ENCODE measurements at regions not wholly inside any gene's neighbourhood (a gene's known extent, or its start where the extent isn't known, plus 50 kb on each side); places are given as distances from the start of the nearest gene placed in this dataset.

DNA sequence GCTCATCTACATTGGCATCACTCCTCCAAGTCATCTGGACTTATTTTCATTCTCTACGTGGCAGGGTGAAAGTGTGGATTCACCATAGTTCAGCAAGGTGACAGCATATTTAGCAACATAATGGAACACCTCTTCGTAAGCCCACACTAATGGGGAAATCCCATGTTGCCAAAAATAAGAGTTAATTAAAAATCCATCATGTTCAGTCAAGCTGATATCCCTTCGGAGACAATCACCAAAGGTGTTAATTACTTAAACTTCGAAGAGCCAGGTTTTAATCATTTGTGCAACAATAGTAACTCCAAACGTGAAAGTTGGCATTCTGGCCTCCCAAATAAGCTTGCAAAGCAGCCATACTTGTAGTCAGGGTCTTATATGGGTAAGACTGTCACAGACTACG is 242.9 kb downstream of the NSG2 start:
- Histone ChIP-seq H3K9me3 (ENCODE audit: control insufficient read depth, insufficient read depth, low read depth, low read length) (no peaks in the 10 kb centered on the region), H3K27me3 (ENCODE audit: control insufficient read depth, insufficient read depth, low read length) (no peaks in the 10 kb centered on the region), H3K27ac (ENCODE audit: insufficient read depth, low read length) (no peak overlapping the region), H3K4me3 (replicated peaks in 1 of 4; ENCODE audit: control extremely low read depth in 1 of 4, insufficient read depth in 1 of 4, low read depth in 3 of 4, low read length in 4 of 4) (no peak overlapping the region), H4K20me1 (ENCODE audit: control insufficient read depth, extremely low read depth, insufficient read depth, low read length) (no peaks in the 10 kb centered on the region), H2AFZ (ENCODE audit: low read length) (no peak overlapping the region), H3K4me2 (ENCODE audit: extremely low read depth, insufficient read depth, low read length) (no peak overlapping the region), H3K9ac (ENCODE audit: insufficient read depth, low read length) (no peak overlapping the region), H3K4me1 (ENCODE audit: control insufficient read depth, extremely low read depth, insufficient read depth, low read length) (no peaks in the 10 kb centered on the region), H3K79me2 (ENCODE audit: control insufficient read depth, insufficient read depth, low read length) (no peaks in the 10 kb centered on the region), H3K36me3 (ENCODE audit: control insufficient read depth, insufficient read depth, low read length) (no peaks in the 10 kb centered on the region)
- no peak for DNase-seq (ENCODE audit: low read depth in 2 of 2)
- TF ChIP-seq EZH2 (IDR thresholded peaks at IDR 0.05; ENCODE audit: low read length, missing control alignments), result no peak
- TF ChIP-seq, protein P1, sequence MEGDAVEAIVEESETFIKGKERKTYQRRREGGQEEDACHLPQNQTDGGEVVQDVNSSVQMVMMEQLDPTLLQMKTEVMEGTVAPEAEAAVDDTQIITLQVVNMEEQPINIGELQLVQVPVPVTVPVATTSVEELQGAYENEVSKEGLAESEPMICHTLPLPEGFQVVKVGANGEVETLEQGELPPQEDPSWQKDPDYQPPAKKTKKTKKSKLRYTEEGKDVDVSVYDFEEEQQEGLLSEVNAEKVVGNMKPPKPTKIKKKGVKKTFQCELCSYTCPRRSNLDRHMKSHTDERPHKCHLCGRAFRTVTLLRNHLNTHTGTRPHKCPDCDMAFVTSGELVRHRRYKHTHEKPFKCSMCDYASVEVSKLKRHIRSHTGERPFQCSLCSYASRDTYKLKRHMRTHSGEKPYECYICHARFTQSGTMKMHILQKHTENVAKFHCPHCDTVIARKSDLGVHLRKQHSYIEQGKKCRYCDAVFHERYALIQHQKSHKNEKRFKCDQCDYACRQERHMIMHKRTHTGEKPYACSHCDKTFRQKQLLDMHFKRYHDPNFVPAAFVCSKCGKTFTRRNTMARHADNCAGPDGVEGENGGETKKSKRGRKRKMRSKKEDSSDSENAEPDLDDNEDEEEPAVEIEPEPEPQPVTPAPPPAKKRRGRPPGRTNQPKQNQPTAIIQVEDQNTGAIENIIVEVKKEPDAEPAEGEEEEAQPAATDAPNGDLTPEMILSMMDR (conservative IDR thresholded peaks at IDR 0.05 in 1 of 2, IDR thresholded peaks at IDR 0.05 in 1 of 2; ENCODE audit: low read depth in 1 of 2, low read length in 2 of 2), result no peak

DNA sequence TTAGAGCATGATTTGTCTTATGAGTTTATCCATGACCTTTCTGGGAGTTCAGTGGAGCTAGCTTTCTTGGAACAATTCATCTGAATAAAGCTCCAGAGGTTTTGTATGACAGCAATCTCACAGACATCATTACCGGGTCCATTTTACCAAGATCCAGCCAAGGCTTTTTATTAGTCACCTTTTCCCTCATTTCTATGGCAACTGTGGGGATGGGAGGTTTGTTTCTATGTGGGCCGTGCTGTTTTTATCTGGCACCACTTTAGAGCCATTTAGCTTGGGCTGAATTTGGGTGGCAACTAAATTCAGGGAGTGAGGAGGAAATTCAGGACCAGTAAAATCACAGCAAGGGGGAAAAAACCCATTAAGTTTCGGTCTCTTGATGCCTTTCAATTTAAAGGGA is 245.7 kb downstream of the NSG2 start:
- no peaks in the 10 kb centered on the region for H4K20me1 ChIP-seq (ENCODE audit: control insufficient read depth, extremely low read depth, insufficient read depth, low read length)
- H3K79me2 ChIP-seq (ENCODE audit: control insufficient read depth, insufficient read depth, low read length), result no peaks in the 10 kb centered on the region
- no peaks in the 10 kb centered on the region for H3K4me1 ChIP-seq (ENCODE audit: control insufficient read depth, extremely low read depth, insufficient read depth, low read length)
- H2AFZ ChIP-seq (ENCODE audit: low read length), result no peak overlapping the region
- TF ChIP-seq EZH2 (IDR thresholded peaks at IDR 0.05; ENCODE audit: low read length, missing control alignments), result no peak
- TF ChIP-seq, protein P1 (conservative IDR thresholded peaks at IDR 0.05 in 1 of 2, IDR thresholded peaks at IDR 0.05 in 1 of 2; ENCODE audit: low read depth in 1 of 2, low read length in 2 of 2), result no peak
- H3K9me3 ChIP-seq (ENCODE audit: control insufficient read depth, insufficient read depth, low read depth, low read length), result no peaks in the 10 kb centered on the region
- no peak overlapping the region for H3K4me2 ChIP-seq (ENCODE audit: extremely low read depth, insufficient read depth, low read length)
- DNase-seq (ENCODE audit: low read depth in 2 of 2), result peak in 1 of 2 donors; percentile 40
- H3K27ac ChIP-seq (ENCODE audit: insufficient read depth, low read length), result no peak overlapping the region
- H3K27me3 ChIP-seq (ENCODE audit: control insufficient read depth, insufficient read depth, low read length), result no peaks in the 10 kb centered on the region
- no peaks in the 10 kb centered on the region for H3K36me3 ChIP-seq (ENCODE audit: control insufficient read depth, insufficient read depth, low read length)
- H3K4me3 ChIP-seq (replicated peaks in 1 of 4; ENCODE audit: control extremely low read depth in 1 of 4, insufficient read depth in 1 of 4, low read depth in 3 of 4, low read length in 4 of 4), result no peak overlapping the region
- H3K9ac ChIP-seq (ENCODE audit: insufficient read depth, low read length), result no peak overlapping the region

DNA sequence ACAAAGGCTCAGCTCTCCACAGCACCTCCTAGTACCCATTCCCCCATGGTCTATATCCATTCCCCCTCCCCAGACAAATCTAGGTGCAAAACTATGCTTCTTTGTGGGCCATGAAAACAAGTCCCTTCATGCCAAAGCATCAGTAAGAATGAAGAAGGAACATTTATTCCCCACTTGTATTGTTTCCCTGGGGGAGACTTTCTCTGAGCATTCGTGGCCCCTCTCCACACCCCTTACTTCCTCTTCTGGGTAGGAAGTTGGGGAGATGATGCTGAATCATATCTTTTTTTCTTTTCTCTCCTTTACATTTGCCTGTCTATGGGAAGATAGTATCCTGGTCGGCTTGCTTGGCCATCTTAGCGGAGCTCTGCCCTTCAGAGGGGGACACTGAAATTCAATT is 246.8 kb downstream of the NSG2 start:
- H3K4me2 ChIP-seq (ENCODE audit: extremely low read depth, insufficient read depth, low read length), result no peak overlapping the region
- no peaks in the 10 kb centered on the region for H3K79me2 ChIP-seq (ENCODE audit: control insufficient read depth, insufficient read depth, low read length)
- DNase-seq (ENCODE audit: low read depth in 2 of 2), result no peak
- no peaks in the 10 kb centered on the region for H3K9me3 ChIP-seq (ENCODE audit: control insufficient read depth, insufficient read depth, low read depth, low read length)
- no peaks in the 10 kb centered on the region for H3K36me3 ChIP-seq (ENCODE audit: control insufficient read depth, insufficient read depth, low read length)
- no peaks in the 10 kb centered on the region for H3K4me1 ChIP-seq (ENCODE audit: control insufficient read depth, extremely low read depth, insufficient read depth, low read length)
- TF ChIP-seq, protein P1 (conservative IDR thresholded peaks at IDR 0.05 in 1 of 2, IDR thresholded peaks at IDR 0.05 in 1 of 2; ENCODE audit: low read depth in 1 of 2, low read length in 2 of 2), result no peak
- no peak for TF ChIP-seq EZH2 (IDR thresholded peaks at IDR 0.05; ENCODE audit: low read length, missing control alignments)
- no peaks in the 10 kb centered on the region for H4K20me1 ChIP-seq (ENCODE audit: control insufficient read depth, extremely low read depth, insufficient read depth, low read length)
- no peak overlapping the region for H3K4me3 ChIP-seq (replicated peaks in 1 of 4; ENCODE audit: control extremely low read depth in 1 of 4, insufficient read depth in 1 of 4, low read depth in 3 of 4, low read length in 4 of 4)
- H3K27ac ChIP-seq (ENCODE audit: insufficient read depth, low read length), result no peak overlapping the region
- H3K27me3 ChIP-seq (ENCODE audit: control insufficient read depth, insufficient read depth, low read length), result no peaks in the 10 kb centered on the region
- H2AFZ ChIP-seq (ENCODE audit: low read length), result no peak overlapping the region
- H3K9ac ChIP-seq (ENCODE audit: insufficient read depth, low read length), result no peak overlapping the region
